AG04450 (cell line): ENCODE measurements at regions not wholly inside any gene's neighbourhood (a gene's known extent, or its start where the extent isn't known, plus 50 kb on each side); places are given as distances from the start of the nearest gene placed in this dataset. TPM values are rescaled to one million over a fixed set of nuclear protein-coding genes. Genes with fewer than 3 reads are reported as not detected.

Experiments
- CTCF ChIA-PET: fragments of 300-600, 350-600 bp; formaldehyde crosslinking; extraction: SDS; loops from one replicate; lab custom pipeline; 2022; ENCODE audit warnings: antibody characterized with exemption, inconsistent platforms; lab: Charles Lee
- POLR2A ChIA-PET: fragments of 350-600 bp; formaldehyde crosslinking; extraction: SDS; loops from one replicate; lab custom pipeline; 2021; ENCODE audit warnings: antibody characterized with exemption, inconsistent platforms; lab: Yijun Ruan, JAX
- DNase-seq: peaks from one replicate; pipeline ENCODE4 v3.0.0-alpha.2; 2011; ENCODE audit warnings: low read depth, low spot score
- H3K27ac ChIP-seq: one replicate; pipeline ENCODE4 v1.5.1; 2012; ENCODE audit warnings: low read depth, low read length, control low read depth
- H3K27me3 ChIP-seq: one replicate; pipeline ENCODE4 v1.6.0; 2012; ENCODE audit warnings: low read length; ENCODE audit not compliant: control insufficient read depth, insufficient read depth
- H3K4me3 ChIP-seq: 2 replicates; pipeline ENCODE4 v1.5.1; 2011; ENCODE audit warnings: mild to moderate bottlenecking, low read depth, low read length, control low read depth
- H3K9me3 ChIP-seq: 2 replicates; pipeline ENCODE4 v1.5.1; 2012; ENCODE audit warnings: low read length; ENCODE audit not compliant: control insufficient read depth, insufficient read depth
- small RNA-seq: library from RNA; depleted of rRNA; stranded (forward); fragments of <200 nt; gene quantifications from one replicate; pipeline ENCODE3, GENCODE V24; 2012; ENCODE audit warnings: low read depth; ENCODE audit not compliant: insufficient read length
- TF ChIP-seq, protein P1 (sequence below): IDR thresholded peaks from 2 replicates; pipeline ENCODE4 v1.5.1; 2011; ENCODE audit warnings: low read depth, low read length, control low read depth, inconsistent platforms

DNA sequence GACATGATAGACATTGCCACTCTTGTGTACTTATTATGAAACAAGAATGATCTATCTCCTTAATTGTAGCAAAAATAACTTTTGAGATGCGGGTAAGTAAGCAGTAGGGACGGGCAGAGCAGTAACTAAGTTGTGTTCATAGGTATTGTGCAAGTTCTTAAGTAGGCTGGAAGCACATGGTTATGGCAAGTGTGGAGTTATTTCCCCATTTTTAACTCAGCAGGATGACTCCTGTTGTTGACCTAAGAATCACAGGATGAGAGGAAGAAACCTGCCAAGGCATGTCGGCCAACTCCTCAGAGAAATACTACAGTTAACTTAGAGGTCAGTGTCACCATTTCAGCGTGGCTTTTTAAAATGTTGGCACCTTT is 51.1 kb upstream of the FN1 start:
- Histone ChIP-seq H3K9me3 (no peaks in the 10 kb centered on the region), H3K27ac (no peak overlapping the region), H3K4me3 (no peak overlapping the region), H3K27me3 (no peaks in the 10 kb centered on the region)
- ChIA-PET CTCF (interaction anchor here (0.6 kb wide), 1 partner anchor 101 kb away, joined by 4 read pairs; no protein-coding TSS in a partner anchor), POLR2A (no interaction called here)
- DNase-seq: no peak
- TF ChIP-seq, protein P1, sequence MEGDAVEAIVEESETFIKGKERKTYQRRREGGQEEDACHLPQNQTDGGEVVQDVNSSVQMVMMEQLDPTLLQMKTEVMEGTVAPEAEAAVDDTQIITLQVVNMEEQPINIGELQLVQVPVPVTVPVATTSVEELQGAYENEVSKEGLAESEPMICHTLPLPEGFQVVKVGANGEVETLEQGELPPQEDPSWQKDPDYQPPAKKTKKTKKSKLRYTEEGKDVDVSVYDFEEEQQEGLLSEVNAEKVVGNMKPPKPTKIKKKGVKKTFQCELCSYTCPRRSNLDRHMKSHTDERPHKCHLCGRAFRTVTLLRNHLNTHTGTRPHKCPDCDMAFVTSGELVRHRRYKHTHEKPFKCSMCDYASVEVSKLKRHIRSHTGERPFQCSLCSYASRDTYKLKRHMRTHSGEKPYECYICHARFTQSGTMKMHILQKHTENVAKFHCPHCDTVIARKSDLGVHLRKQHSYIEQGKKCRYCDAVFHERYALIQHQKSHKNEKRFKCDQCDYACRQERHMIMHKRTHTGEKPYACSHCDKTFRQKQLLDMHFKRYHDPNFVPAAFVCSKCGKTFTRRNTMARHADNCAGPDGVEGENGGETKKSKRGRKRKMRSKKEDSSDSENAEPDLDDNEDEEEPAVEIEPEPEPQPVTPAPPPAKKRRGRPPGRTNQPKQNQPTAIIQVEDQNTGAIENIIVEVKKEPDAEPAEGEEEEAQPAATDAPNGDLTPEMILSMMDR: no peak

DNA sequence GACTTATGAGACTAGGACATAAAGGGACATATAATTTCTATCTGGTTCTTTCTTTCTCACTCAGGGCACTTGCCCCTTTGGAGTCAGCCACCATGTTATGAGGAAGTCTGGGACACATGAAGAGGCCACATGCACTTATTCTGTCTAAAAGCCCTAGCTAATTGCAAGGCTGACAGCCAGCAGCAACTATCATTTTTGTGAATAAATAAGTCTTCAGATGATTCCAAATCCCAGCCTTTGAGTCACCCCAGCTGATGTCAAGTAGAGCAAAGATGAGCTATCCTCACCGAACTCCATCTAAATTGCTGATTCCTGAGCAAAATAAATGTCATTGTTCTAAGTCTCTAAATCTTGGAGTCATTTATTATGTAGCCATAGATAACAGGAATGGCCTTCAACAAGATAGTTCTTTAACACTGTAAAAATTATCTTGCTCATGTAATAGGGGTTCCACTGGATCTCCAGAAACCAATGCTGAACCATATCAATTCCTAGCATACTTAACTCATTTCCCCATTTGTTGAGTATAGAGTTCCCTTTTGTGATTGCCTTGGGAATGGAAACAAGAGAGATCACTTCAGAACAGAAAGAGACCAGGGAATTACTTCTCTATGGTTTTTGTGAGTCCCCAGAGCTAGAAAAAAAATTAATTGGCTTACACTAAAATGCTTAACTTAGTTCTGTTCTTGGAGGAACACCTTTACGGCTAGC is 50.6 kb upstream of the FN1 start:
- H3K4me3 ChIP-seq: no peak overlapping the region
- ChIA-PET CTCF (interaction anchor here (0.6 kb wide), 1 partner anchor 101 kb away, joined by 4 read pairs; no protein-coding TSS in a partner anchor), POLR2A (no interaction called here)
- TF ChIP-seq, protein P1: no peak
- no peak overlapping the region for H3K27ac ChIP-seq
- H3K9me3 ChIP-seq: no peaks in the 10 kb centered on the region
- no peak for DNase-seq
- no peaks in the 10 kb centered on the region for H3K27me3 ChIP-seq

Small RNAs in the stretch of these regions (small RNA-seq; reads per million reads assigned to genes)
- not detected for gene AC093850.1
